ENCODE measurements at regions not wholly inside any gene's neighbourhood (a gene's known extent, or its start where the extent isn't known, plus 50 kb on each side); places are given as distances from the start of the nearest gene placed in this dataset.

DNA sequence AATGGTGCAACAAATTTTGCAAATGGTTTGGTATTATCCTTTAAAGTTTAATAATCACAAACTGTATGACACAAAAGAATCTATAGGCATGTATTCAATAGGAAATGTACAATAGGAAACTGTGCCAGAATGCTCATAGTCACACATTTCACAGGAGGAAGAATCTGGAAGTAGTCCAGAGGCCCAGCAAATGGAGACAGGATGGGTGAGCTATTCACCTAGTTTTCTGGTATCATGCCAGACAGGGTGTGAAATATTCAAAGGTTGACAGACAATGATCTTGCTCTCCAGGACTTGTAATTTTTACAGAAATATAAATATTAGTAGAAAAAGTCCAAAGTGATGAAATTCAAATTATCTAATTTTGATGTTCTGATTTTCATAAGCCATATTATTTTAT is 520.1 kb upstream of the IMPG1 start:
- H3K27me3 ChIP-seq (replicated peaks; ENCODE audit: control insufficient read depth, insufficient read depth, low read length), result no peaks in the 10 kb centered on the region
- no peaks in the 10 kb centered on the region for H3K36me3 Mint-ChIP-seq (ENCODE audit: insufficient read depth, unreplicated experiment)
- TF ChIP-seq, protein P1, sequence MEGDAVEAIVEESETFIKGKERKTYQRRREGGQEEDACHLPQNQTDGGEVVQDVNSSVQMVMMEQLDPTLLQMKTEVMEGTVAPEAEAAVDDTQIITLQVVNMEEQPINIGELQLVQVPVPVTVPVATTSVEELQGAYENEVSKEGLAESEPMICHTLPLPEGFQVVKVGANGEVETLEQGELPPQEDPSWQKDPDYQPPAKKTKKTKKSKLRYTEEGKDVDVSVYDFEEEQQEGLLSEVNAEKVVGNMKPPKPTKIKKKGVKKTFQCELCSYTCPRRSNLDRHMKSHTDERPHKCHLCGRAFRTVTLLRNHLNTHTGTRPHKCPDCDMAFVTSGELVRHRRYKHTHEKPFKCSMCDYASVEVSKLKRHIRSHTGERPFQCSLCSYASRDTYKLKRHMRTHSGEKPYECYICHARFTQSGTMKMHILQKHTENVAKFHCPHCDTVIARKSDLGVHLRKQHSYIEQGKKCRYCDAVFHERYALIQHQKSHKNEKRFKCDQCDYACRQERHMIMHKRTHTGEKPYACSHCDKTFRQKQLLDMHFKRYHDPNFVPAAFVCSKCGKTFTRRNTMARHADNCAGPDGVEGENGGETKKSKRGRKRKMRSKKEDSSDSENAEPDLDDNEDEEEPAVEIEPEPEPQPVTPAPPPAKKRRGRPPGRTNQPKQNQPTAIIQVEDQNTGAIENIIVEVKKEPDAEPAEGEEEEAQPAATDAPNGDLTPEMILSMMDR (IDR thresholded peaks at IDR 0.05; ENCODE audit: insufficient read depth in 1 of 2, low read depth in 1 of 2, low read length in 1 of 2, severe bottlenecking in 1 of 2, unreplicated experiment in 1 of 2), result no peak
- H3K9me3 Mint-ChIP-seq (ENCODE audit: unreplicated experiment), result no peaks in the 10 kb centered on the region
- H3K9me3 ChIP-seq, result no peaks in the 10 kb centered on the region
- no TSS peak for BruUV-seq (replicated peaks)
- H3K4me3 Mint-ChIP-seq (ENCODE audit: unreplicated experiment), result no peak overlapping the region
- no peak for DNase-seq
- intact Hi-C loops (cut with micrococcal nuclease; ENCODE audit: unreplicated experiment), result no loop called here
- no peak overlapping the region for H3K4me3 ChIP-seq (ENCODE audit: low read depth, low read length)
- H3K27ac Mint-ChIP-seq (ENCODE audit: unreplicated experiment), result no peak overlapping the region
- no peaks in the 10 kb centered on the region for H3K4me1 Mint-ChIP-seq (ENCODE audit: low read depth, unreplicated experiment)
- ChIA-PET CTCF (no interaction called here), POLR2A (no interaction called here)
- no peaks in the 10 kb centered on the region for H3K36me3 ChIP-seq (ENCODE audit: control insufficient read depth, insufficient read depth, low read length)
- H3K27me3 Mint-ChIP-seq (ENCODE audit: insufficient read depth, unreplicated experiment), result peaks cover 2% of the 10 kb centered on the region
- no peaks in the 10 kb centered on the region; the same call in 1 of the 2 replicates for H3K4me1 ChIP-seq

DNA sequence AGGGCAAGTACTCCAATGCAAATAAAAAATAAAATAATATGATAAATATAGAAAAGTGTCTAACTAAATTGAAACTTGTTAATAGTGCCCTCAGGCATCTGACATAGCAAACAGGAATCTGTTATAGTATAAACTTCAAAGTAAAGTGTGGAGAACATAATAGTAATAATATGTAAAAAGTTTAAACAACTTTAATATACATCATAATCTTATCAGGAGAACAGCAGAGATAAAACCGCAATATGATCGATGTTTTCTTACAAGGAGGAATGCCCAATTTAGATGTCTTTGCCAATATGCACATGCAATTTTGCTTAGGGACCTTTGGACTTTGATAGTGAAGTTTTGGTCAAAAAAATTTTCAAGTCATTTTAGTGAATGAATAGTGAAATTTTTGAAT is 514.8 kb upstream of the IMPG1 start:
- CTCF ChIA-PET, result no interaction called here
- intact Hi-C loops (cut with micrococcal nuclease; ENCODE audit: unreplicated experiment), result no loop called here
- H3K27me3 Mint-ChIP-seq (ENCODE audit: insufficient read depth, unreplicated experiment), result no peaks in the 10 kb centered on the region
- POLR2A ChIA-PET, result no interaction called here
- TF ChIP-seq, protein P1 (IDR thresholded peaks at IDR 0.05; ENCODE audit: insufficient read depth in 1 of 2, low read depth in 1 of 2, low read length in 1 of 2, severe bottlenecking in 1 of 2, unreplicated experiment in 1 of 2), result no peak
- Histone ChIP-seq H3K4me1 (no peaks in the 10 kb centered on the region; the same call in 1 of the 2 replicates), H3K9me3 (no peaks in the 10 kb centered on the region), H3K36me3 (ENCODE audit: control insufficient read depth, insufficient read depth, low read length) (no peaks in the 10 kb centered on the region), H3K27me3 (replicated peaks; ENCODE audit: control insufficient read depth, insufficient read depth, low read length) (no peaks in the 10 kb centered on the region), H3K4me3 (ENCODE audit: low read depth, low read length) (no peak overlapping the region)
- H3K27ac Mint-ChIP-seq (ENCODE audit: unreplicated experiment), result no peak overlapping the region
- no TSS peak for BruUV-seq (replicated peaks)
- H3K36me3 Mint-ChIP-seq (ENCODE audit: insufficient read depth, unreplicated experiment), result no peaks in the 10 kb centered on the region
- no peaks in the 10 kb centered on the region for H3K4me1 Mint-ChIP-seq (ENCODE audit: low read depth, unreplicated experiment)
- no peaks in the 10 kb centered on the region for H3K9me3 Mint-ChIP-seq (ENCODE audit: unreplicated experiment)
- H3K4me3 Mint-ChIP-seq (ENCODE audit: unreplicated experiment), result no peak overlapping the region
- no peak for DNase-seq

DNA sequence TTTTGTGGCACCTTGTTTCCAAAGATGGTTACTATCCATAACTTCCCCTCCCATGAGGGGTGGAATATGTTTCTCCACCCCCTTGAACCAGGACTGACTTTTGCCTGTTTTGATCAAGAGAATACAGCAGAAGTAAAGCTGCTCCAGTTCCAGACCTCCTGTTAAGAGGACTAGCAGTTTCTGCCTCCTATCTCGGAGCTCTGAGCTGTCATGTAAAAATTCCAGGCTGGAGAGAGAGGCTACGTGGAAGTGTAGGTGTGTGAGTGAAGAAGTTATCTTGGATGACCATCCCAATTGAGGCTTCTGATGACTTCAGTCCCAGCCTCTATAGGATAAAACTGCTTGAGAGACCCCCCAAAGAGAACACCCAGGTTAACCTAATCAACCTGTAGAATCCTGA is 511.7 kb upstream of the IMPG1 start:
- POLR2A ChIA-PET, result no interaction called here
- Histone ChIP-seq H3K36me3 (ENCODE audit: control insufficient read depth, insufficient read depth, low read length) (no peaks in the 10 kb centered on the region), H3K4me3 (ENCODE audit: low read depth, low read length) (no peak overlapping the region), H3K4me1 (no peaks in the 10 kb centered on the region; the same call in 1 of the 2 replicates), H3K9me3 (no peaks in the 10 kb centered on the region), H3K27me3 (replicated peaks; ENCODE audit: control insufficient read depth, insufficient read depth, low read length) (no peaks in the 10 kb centered on the region)
- Mint-ChIP-seq H3K4me1 (ENCODE audit: low read depth, unreplicated experiment) (no peaks in the 10 kb centered on the region), H3K27me3 (ENCODE audit: insufficient read depth, unreplicated experiment) (peaks cover 3% of the 10 kb centered on the region), H3K9me3 (ENCODE audit: unreplicated experiment) (no peaks in the 10 kb centered on the region), H3K36me3 (ENCODE audit: insufficient read depth, unreplicated experiment) (no peaks in the 10 kb centered on the region), H3K27ac (ENCODE audit: unreplicated experiment) (no peak overlapping the region), H3K4me3 (ENCODE audit: unreplicated experiment) (no peak overlapping the region)
- TF ChIP-seq, protein P1 (IDR thresholded peaks at IDR 0.05; ENCODE audit: insufficient read depth in 1 of 2, low read depth in 1 of 2, low read length in 1 of 2, severe bottlenecking in 1 of 2, unreplicated experiment in 1 of 2), result no peak
- no TSS peak for BruUV-seq (replicated peaks)
- CTCF ChIA-PET, result no interaction called here
- intact Hi-C loops (cut with micrococcal nuclease; ENCODE audit: unreplicated experiment), result no loop called here
- DNase-seq, result no peak
